Upper lobe of left lung (tissue), 6 donors: ENCODE measurements at regions not wholly inside any gene's neighbourhood (a gene's known extent, or its start where the extent isn't known, plus 50 kb on each side); places are given as distances from the start of the nearest gene placed in this dataset.

Experiments
- ATAC-seq, 2 donors: fragments of 200-7000 bp; cut with Tn5 transposase; one replicate each; pipeline ENCODE4 v1.9.1; 2022; ENCODE audit warnings: mild to moderate bottlenecking in 2 of 2, moderate library complexity in 2 of 2; ENCODE audit not compliant: low FRiP score in 2 of 2
- DNase-seq, 2 donors: peaks; one replicate each; pipeline ENCODE4 v3.0.0-alpha.2; 2019 to 2020
- H3K27ac ChIP-seq, 4 donors: fragments of 200-600 bp; sonication (generic); one replicate each; pipeline ENCODE4 v1.5.1; 2016 to 2019
- H3K27me3 ChIP-seq, 4 donors: fragments of 200-600 bp; sonication (generic); one replicate each; pipeline ENCODE4 v1.5.1; 2017 to 2019
- H3K36me3 ChIP-seq, 4 donors: fragments of 200-600 bp; sonication (generic); one replicate each; pipeline ENCODE4 v1.5.1; 2016 to 2019
- H3K4me1 ChIP-seq, 4 donors: fragments of 200-600 bp; sonication (generic); one replicate each; pipeline ENCODE4 v1.5.1; 2018 to 2019
- H3K4me3 ChIP-seq, 4 donors: fragments of 200-600 bp; sonication (generic); one replicate each; pipeline ENCODE4 v1.5.1; 2017 to 2019; ENCODE audit warnings: mild to moderate bottlenecking in 2 of 4, moderate library complexity in 1 of 4
- H3K9me3 ChIP-seq, 4 donors: fragments of 200-600 bp; sonication (generic); one replicate each; pipeline ENCODE4 v1.5.1; 2018 to 2019
- EP300 ChIP-seq, 4 donors: sonication (generic); formaldehyde crosslinking; IDR thresholded peaks; one replicate each; pipeline ENCODE4 v1.5.1; 2017; ENCODE audit warnings: antibody characterized with exemption in 4 of 4, control low read depth in 2 of 4
- POLR2A ChIP-seq, 4 donors: fragments of 450-650 bp; IDR thresholded peaks; one replicate each; pipeline ENCODE4 v1.5.1; 2016 to 2017; ENCODE audit warnings: antibody characterized with exemption in 4 of 4, mild to moderate bottlenecking in 2 of 4
- POLR2AphosphoS5 ChIP-seq, 2 donors: sonication (generic); formaldehyde crosslinking; IDR thresholded peaks; one replicate each; pipeline ENCODE4 v1.5.1; 2017; ENCODE audit warnings: antibody characterized with exemption in 2 of 2
- WGBS, 2 donors: methylation state at CpG; one replicate each; pipeline ENCODE4 v1.1.5; 2017 to 2018; 5-methylcytosine and 5-hydroxymethylcytosine counted together
- TF ChIP-seq, protein P1 (sequence below), 6 experiments: fragments of 450-650 bp in 4 of 6; fragments of 200-600 bp in 2 of 6; sonication (generic) in 2 of 6; IDR thresholded peaks; one replicate each; pipeline ENCODE4 v1.5.1; 2016 to 2019; ENCODE audit warnings: antibody characterized with exemption in 6 of 6
- donor health status: DM: no; HTN: no; CAD: no; lungs with moderate emphysema.
- donor health status: DM: no; HTN: yes; CAD: no; lungs with severe emphysema.

DNA sequence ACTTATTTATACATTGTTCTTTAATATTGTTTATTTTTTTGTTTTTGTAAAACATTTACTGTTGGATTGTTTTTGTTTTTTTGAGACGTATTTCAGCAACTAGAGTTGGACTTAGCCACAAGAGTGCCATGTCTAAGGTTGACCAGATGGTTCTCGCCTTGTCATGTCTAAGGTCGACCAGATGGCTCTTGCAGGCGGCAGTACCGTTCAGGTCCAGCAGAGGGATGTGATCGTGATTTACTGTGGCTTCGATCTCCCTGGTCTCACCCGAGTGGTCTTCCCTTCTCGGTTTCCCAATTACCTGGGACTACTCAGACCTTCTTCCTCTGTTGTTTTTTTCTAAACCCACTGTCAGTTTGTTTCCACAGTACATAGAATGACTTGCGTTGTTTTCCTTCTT, 1438.6 kb downstream of the UQCRFS1 start:
- no peak overlapping the region for H3K4me3 ChIP-seq
- peaks cover 0 to 13% (median 2%) of the 10 kb centered on the region in 4 donors for H3K36me3 ChIP-seq
- no peak overlapping the region for H3K27ac ChIP-seq
- DNase-seq (no peak), ATAC-seq (no peak)
- no peaks in the 10 kb centered on the region for H3K4me1 ChIP-seq
- TF ChIP-seq EP300 (IDR thresholded peaks at IDR 0.05): no peak
- TF ChIP-seq, protein P1, sequence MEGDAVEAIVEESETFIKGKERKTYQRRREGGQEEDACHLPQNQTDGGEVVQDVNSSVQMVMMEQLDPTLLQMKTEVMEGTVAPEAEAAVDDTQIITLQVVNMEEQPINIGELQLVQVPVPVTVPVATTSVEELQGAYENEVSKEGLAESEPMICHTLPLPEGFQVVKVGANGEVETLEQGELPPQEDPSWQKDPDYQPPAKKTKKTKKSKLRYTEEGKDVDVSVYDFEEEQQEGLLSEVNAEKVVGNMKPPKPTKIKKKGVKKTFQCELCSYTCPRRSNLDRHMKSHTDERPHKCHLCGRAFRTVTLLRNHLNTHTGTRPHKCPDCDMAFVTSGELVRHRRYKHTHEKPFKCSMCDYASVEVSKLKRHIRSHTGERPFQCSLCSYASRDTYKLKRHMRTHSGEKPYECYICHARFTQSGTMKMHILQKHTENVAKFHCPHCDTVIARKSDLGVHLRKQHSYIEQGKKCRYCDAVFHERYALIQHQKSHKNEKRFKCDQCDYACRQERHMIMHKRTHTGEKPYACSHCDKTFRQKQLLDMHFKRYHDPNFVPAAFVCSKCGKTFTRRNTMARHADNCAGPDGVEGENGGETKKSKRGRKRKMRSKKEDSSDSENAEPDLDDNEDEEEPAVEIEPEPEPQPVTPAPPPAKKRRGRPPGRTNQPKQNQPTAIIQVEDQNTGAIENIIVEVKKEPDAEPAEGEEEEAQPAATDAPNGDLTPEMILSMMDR (IDR thresholded peaks at IDR 0.05): no peak
- TF ChIP-seq POLR2AphosphoS5 (IDR thresholded peaks at IDR 0.05): no peak
- no peak for TF ChIP-seq POLR2A (IDR thresholded peaks at IDR 0.05)
- peaks cover 0 to 38% (median 18%) of the 10 kb centered on the region in 4 donors for H3K9me3 ChIP-seq
- no peaks in the 10 kb centered on the region for H3K27me3 ChIP-seq
- 94 to 95% methylated on average over 10 of the region's 10 CpGs for WGBS, 2 donors

DNA sequence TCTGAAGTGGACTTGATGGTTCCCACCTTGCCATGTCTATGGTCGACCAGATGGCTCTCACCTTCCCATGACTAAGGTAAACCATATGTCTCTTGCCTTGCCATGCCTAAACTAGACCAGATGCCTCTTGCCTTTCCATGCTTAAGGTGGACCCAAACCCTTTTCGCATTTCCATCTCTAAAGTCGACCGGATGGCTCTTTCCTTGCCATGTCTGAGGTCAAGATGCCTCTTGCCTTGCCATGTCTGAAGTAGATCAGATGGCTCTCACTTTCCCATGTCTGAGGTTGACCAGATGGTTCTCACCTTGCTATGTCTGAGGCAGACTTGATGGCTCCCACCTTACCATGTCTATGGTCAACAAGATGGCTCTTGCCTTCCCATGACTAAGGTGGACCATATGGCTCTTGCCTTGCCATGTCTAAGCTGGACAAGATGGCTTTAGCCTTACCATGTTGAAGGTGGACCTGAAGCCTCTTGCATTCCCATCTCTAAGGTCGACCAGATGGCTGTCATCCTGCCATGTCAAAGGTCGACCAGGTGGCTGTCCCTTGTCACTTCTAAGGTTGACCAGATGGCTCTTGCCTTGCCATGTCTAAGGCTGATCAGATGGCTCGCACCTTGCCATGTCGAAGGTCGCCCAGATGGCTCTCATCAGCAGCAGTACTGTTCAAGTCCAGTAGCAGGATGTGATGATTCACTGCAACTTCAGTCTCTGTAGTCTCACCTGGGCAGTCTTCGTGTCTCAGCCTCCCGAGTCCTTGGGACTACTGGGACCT, 1439.4 kb downstream of the UQCRFS1 start:
- Histone ChIP-seq H3K27me3 (no peaks in the 10 kb centered on the region), H3K4me3 (no peak overlapping the region), H3K36me3 (peaks cover 0 to 13% (median 2%) of the 10 kb centered on the region in 4 donors), H3K9me3 (peaks cover 0 to 43% (median 24%) of the 10 kb centered on the region in 4 donors), H3K4me1 (no peaks in the 10 kb centered on the region), H3K27ac (no peak overlapping the region)
- 69 to 79% methylated on average over 6 to 11 of the region's 11 CpGs for WGBS, 2 donors
- DNase-seq (no peak), ATAC-seq (no peak)
- TF ChIP-seq POLR2A (IDR thresholded peaks at IDR 0.05): no peak

DNA sequence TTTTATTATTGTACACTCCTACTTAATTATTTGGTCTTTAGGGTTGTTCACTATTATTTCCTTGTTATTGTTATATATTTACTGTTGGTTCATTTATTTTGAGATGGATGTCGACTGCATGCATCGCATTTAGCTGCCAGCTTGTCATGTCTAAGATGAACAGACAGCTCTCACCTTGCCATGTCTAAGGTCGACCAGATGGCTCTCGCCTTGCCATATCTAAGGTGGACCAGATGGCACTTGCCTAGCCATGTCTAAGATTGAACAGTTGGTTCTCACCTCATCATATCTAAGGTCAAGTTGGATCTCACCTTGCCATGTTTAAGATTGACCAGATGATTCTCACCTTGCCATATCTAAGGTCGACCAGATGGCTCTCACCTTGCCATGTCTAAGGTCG, 1440.9 kb downstream of the UQCRFS1 start:
- Histone ChIP-seq H3K4me1 (no peaks in the 10 kb centered on the region), H3K36me3 (peaks cover 0 to 10% (median 0%) of the 10 kb centered on the region in 4 donors), H3K27ac (no peak overlapping the region), H3K27me3 (no peaks in the 10 kb centered on the region), H3K9me3 (peaks cover 0 to 38% (median 35%) of the 10 kb centered on the region in 4 donors), H3K4me3 (no peak overlapping the region)
- ATAC-seq (no peak), DNase-seq (no peak)
- TF ChIP-seq, protein P1 (IDR thresholded peaks at IDR 0.05): no peak
- TF ChIP-seq POLR2AphosphoS5 (IDR thresholded peaks at IDR 0.05) (no peak), EP300 (IDR thresholded peaks at IDR 0.05) (no peak), POLR2A (IDR thresholded peaks at IDR 0.05) (no peak)
- WGBS, 2 donors: 96 to 97% methylated on average over 6 of the region's 6 CpGs

DNA sequence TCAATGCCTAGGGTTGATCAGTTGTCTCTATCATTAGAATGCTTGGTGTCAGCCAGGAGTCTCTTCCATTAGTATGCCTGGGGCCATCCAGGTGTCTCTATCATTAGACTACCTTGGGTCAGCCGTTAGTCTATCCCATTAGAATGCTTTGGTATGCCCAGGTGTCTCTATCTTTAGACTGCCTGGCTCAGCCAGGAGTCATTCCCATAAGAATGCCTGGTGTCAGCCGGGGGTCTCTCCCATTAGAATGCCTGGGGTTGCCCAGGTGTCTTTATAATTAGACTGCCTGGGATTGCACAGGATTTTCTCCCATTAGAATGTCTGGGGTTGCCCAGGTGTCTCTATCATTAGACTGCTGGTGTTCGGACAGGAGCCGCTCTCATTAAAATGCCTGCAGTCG, 1442.9 kb downstream of the UQCRFS1 start:
- DNase-seq: no peak
- Histone ChIP-seq H3K36me3 (peaks cover 0 to 10% (median 0%) of the 10 kb centered on the region in 4 donors), H3K9me3 (peaks cover 0 to 52% (median 38%) of the 10 kb centered on the region in 4 donors), H3K27ac (no peak overlapping the region), H3K4me3 (no peak overlapping the region), H3K27me3 (no peaks in the 10 kb centered on the region), H3K4me1 (no peaks in the 10 kb centered on the region)
- no peak for ATAC-seq
- TF ChIP-seq POLR2AphosphoS5 (IDR thresholded peaks at IDR 0.05): no peak
- TF ChIP-seq POLR2A (IDR thresholded peaks at IDR 0.05): no peak
- TF ChIP-seq, protein P1 (IDR thresholded peaks at IDR 0.05): no peak
- TF ChIP-seq EP300 (IDR thresholded peaks at IDR 0.05): no peak
- WGBS, 2 donors: 92 to 100% methylated on average over 4 to 5 of the region's 5 CpGs

DNA sequence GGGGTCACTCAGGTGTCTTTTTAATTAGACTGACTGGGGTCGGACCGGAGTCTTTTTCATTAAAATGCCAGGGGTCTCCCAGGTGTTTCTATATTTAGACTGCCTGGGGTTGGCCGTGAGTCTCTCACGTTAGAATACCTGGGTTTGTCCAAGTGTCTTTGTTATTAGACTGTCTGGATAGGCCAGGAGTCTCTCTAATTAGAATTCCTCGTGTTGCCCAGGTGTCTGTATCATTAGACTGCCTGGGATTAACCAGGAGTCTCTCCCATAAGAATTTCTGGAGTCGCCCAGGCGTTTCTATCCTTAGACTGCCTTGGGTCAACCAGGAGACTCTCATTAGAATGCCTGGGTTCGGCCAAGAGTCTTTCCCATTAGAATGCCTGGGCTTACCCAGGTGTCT, 1445.7 kb downstream of the UQCRFS1 start:
- 93 to 96% methylated on average over 6 to 8 of the region's 8 CpGs for WGBS, 2 donors
- no peak overlapping the region for H3K4me3 ChIP-seq
- peaks cover 0 to 62% (median 28%) of the 10 kb centered on the region in 4 donors for H3K9me3 ChIP-seq
- ATAC-seq (no peak), DNase-seq (no peak)
- peaks cover 0 to 5% (median 0%) of the 10 kb centered on the region in 4 donors for H3K36me3 ChIP-seq
- no peaks in the 10 kb centered on the region for H3K4me1 ChIP-seq
- no peak overlapping the region for H3K27ac ChIP-seq
- no peaks in the 10 kb centered on the region for H3K27me3 ChIP-seq
- TF ChIP-seq, protein P1 (IDR thresholded peaks at IDR 0.05): no peak
- TF ChIP-seq POLR2A (IDR thresholded peaks at IDR 0.05) (no peak), POLR2AphosphoS5 (IDR thresholded peaks at IDR 0.05) (no peak), EP300 (IDR thresholded peaks at IDR 0.05) (no peak)
